NCI-H345 treated with DMSO at 0.1 percent for 48 hours (cell line): ENCODE measurements at regions not wholly inside any gene's neighbourhood (a gene's known extent, or its start where the extent isn't known, plus 50 kb on each side); places are given as distances from the start of the nearest gene placed in this dataset.

Source experiments
- DNase-seq: peaks from one replicate; lab custom pipeline; 2025; ENCODE audit not compliant: unreplicated experiment; lab: John Stamatoyannopoulos, UW

GRCh38 chr16:85162478-85163277 is 50.4 kb upstream of the CIBAR2 start:
- DNase-seq = no peak

- no peak for DNase-seq
Observed at GRCh38 chr16:85163278-85164112, 51.2 kb upstream of the CIBAR2 start.

- DNase-seq = no peak
Observed at GRCh38 chr16:85164431-85164830, 52.2 kb upstream of the CIBAR2 start.

- DNase-seq = no peak
Observed at GRCh38 chr16:85164838-85165516, 52.7 kb upstream of the CIBAR2 start.

GRCh38 chr16:85165781-85166180 is 53.5 kb upstream of the CIBAR2 start:
- DNase-seq = no peak

GRCh38 chr16:85166281-85166680 is 54.0 kb upstream of the CIBAR2 start:
- DNase-seq = no peak

GRCh38 chr16:85166699-85167588 is 54.7 kb upstream of the CIBAR2 start:
- DNase-seq = no peak

- DNase-seq = no peak
Observed at GRCh38 chr16:85167589-85168537, 55.6 kb upstream of the CIBAR2 start.

GRCh38 chr16:85168732-85169256 is 56.5 kb upstream of the CIBAR2 start:
- no peak for DNase-seq

- no peak for DNase-seq
Observed at GRCh38 chr16:85169333-85170065, 57.2 kb upstream of the CIBAR2 start.

GRCh38 chr16:85170066-85170491 is 57.8 kb upstream of the CIBAR2 start:
- no peak for DNase-seq

- DNase-seq = no peak
Observed at GRCh38 chr16:85170590-85171003, 58.3 kb upstream of the CIBAR2 start.

- no peak for DNase-seq
Observed at GRCh38 chr16:85171004-85171758, 58.9 kb upstream of the CIBAR2 start.

GRCh38 chr16:85171759-85172454 is 59.6 kb upstream of the CIBAR2 start:
- DNase-seq = no peak

GRCh38 chr16:85172455-85173145 is 60.3 kb upstream of the CIBAR2 start:
- DNase-seq = no peak

- DNase-seq = no peak
Observed at GRCh38 chr16:85173146-85173980, 61.1 kb upstream of the CIBAR2 start.
